Neutrophil (primary cell): ENCODE measurements at regions not wholly inside any gene's neighbourhood (a gene's known extent, or its start where the extent isn't known, plus 50 kb on each side); places are given as distances from the start of the nearest gene placed in this dataset.

ENCODE experiments used
- H3K27ac ChIP-seq: fragments of 200-600 bp; sonication (generic); 2 replicates; pipeline ENCODE4 v1.5.1; 2016; ENCODE audit warnings: mild to moderate bottlenecking, moderate library complexity
- H3K27me3 ChIP-seq: fragments of 200-600 bp; sonication (generic); 2 replicates; pipeline ENCODE4 v1.6.0; 2016; ENCODE audit warnings: mild to moderate bottlenecking
- H3K36me3 ChIP-seq: fragments of 200-600 bp; sonication (generic); 2 replicates; pipeline ENCODE4 v1.5.1; 2017
- H3K4me1 ChIP-seq, 2 experiments: fragments of 200-600 bp in 1 of 2; sonication (generic) in 1 of 2; 1 replicate in 1 of 2; 2 replicates in 1 of 2; pipeline versions ENCODE4 v1.5.1 to v1.6.1; 2013 to 2016; ENCODE audit warnings: low read depth in 1 of 2, low read length in 1 of 2, mild to moderate bottlenecking in 1 of 2, moderate library complexity in 1 of 2; ENCODE audit not compliant: control insufficient read depth in 1 of 2, insufficient read depth in 1 of 2
- H3K4me3 ChIP-seq, 2 experiments: fragments of 200-600 bp in 1 of 2; sonication (generic) in 1 of 2; 1 replicate in 1 of 2; 2 replicates in 1 of 2; pipeline ENCODE4 v1.5.1; 2013 to 2016; ENCODE audit warnings: low read depth in 1 of 2, low read length in 1 of 2, mild to moderate bottlenecking in 1 of 2, moderate library complexity in 1 of 2
- H3K9me3 ChIP-seq: fragments of 200-600 bp; sonication (generic); 2 replicates; pipeline ENCODE4 v1.5.1; 2016
- TF ChIP-seq, protein P1 (sequence below): fragments of 200-600 bp; sonication (generic); IDR thresholded peaks from 2 replicates; pipeline ENCODE4 v1.5.1; 2016; ENCODE audit warnings: antibody characterized with exemption

DNA sequence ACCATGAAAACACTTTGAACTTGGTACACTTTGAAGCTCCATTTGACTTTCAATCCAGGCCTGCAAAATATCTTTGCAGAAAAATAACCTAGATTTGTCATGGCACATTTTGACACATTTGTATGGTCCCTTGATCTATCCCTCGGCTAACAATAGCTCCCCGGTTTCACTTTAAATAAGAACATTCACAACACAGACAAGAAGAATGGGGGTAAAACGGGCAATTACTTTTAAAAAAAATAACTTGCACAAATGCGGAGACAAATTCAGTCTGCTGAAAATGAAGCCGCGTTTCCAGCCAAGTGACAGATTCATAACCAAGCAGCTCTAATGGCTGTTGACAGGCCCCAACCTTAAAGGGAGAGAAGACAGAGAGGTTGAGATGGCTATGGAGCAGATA lies 218.2 kb downstream of the NPHP4 start:
- Histone ChIP-seq H3K4me3 (no peak overlapping the region), H3K4me1 (no peaks in the 10 kb centered on the region), H3K36me3 (no peaks in the 10 kb centered on the region), H3K27me3 (peaks cover 8% of the 10 kb centered on the region), H3K27ac (no peak overlapping the region), H3K9me3 (no peaks in the 10 kb centered on the region)
- TF ChIP-seq, protein P1, sequence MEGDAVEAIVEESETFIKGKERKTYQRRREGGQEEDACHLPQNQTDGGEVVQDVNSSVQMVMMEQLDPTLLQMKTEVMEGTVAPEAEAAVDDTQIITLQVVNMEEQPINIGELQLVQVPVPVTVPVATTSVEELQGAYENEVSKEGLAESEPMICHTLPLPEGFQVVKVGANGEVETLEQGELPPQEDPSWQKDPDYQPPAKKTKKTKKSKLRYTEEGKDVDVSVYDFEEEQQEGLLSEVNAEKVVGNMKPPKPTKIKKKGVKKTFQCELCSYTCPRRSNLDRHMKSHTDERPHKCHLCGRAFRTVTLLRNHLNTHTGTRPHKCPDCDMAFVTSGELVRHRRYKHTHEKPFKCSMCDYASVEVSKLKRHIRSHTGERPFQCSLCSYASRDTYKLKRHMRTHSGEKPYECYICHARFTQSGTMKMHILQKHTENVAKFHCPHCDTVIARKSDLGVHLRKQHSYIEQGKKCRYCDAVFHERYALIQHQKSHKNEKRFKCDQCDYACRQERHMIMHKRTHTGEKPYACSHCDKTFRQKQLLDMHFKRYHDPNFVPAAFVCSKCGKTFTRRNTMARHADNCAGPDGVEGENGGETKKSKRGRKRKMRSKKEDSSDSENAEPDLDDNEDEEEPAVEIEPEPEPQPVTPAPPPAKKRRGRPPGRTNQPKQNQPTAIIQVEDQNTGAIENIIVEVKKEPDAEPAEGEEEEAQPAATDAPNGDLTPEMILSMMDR, result no peak

DNA sequence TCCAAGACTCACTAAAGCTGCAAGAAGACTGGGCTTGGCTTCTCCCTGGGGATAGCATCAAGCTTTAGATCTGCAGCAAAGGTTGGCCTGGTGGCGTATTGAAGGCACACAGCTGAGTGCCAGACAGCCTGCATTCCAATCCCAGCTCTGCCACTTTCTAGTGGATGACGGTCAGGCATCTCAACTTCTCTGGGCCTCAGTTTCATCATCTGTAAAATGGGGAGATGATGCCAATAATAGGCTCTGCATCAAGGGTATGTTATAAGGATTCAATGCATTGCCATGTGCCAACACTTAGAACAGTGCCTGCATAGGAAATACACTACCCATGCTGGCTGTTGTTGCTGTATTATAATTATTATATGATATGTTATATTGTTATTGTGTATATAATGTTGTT lies 220.4 kb downstream of the NPHP4 start:
- no peaks in the 10 kb centered on the region for H3K9me3 ChIP-seq

DNA sequence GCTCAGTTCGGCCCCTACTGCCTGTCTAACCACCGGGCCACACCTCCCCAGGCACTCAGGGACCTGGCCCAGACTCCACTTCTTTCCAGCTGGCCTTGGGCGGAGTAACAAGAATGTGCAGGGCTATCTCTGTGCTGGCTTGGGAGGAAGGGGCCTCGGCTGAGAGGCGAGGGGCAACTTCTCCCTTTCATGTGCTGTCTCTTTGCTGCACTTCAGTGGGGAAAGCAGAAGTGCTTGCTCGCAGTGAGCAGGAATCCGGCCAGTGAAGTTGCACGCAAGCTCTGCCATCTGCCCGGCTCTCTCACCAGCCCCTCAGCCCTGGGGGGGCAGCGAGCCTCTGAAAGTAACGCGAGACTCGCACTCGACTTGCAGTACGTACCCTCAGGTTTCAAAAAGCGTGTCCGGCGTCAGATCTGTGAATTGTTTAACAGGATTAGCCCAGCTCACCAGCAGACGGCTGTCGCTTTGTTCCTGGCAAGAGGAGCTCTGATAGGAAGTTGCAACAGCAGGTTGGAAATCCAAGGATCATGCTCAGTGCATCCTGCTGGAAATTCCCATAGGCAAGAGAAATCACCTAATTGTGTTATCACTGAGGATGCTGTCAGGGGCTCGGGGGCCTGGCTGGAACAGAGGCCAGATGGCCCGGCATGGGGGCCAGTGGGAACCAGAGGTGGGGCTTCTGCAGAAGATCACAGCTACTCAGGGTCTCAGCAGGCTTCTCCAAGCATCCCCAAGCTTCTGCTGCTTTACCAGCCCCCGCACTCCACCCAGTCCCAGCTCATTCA lies 221.1 kb downstream of the NPHP4 start:
- Histone ChIP-seq H3K4me3 (no peak overlapping the region), H3K27ac (no peak overlapping the region), H3K4me1 (no peaks in the 10 kb centered on the region), H3K9me3 (no peaks in the 10 kb centered on the region), H3K27me3 (peaks cover 14% of the 10 kb centered on the region), H3K36me3 (no peaks in the 10 kb centered on the region)
- TF ChIP-seq, protein P1, result no peak

More for the DNA sequence above, 220.4 kb downstream of the NPHP4 start:
- Histone ChIP-seq H3K27me3 (peaks cover 8% of the 10 kb centered on the region), H3K36me3 (no peaks in the 10 kb centered on the region), H3K27ac (no peak overlapping the region), H3K4me1 (no peaks in the 10 kb centered on the region), H3K4me3 (no peak overlapping the region)
- TF ChIP-seq, protein P1, result no peak

DNA sequence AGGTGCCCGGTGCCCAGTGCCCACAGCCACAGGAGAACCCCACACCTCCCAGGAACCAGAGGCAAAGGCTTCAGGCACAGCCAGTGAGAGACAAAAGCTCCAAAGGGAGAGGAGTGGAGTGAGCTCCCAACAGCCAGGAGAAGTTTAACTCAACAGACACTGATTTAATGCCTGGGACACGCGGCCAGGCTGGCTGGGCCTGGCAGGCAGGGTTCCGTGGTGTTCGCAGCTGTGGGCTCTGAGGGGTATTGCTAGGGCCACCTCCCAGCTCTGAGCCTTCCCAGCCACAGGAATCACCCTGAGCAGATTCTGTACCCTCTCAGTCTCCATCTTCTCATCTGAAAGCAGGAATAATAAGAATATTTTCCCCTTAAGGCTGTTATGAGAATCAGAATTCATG lies 222.5 kb downstream of the NPHP4 start:
- Histone ChIP-seq H3K4me1 (no peaks in the 10 kb centered on the region), H3K36me3 (no peaks in the 10 kb centered on the region), H3K27ac (no peak overlapping the region), H3K9me3 (no peaks in the 10 kb centered on the region), H3K4me3 (no peak overlapping the region), H3K27me3 (peaks cover 25% of the 10 kb centered on the region)
- TF ChIP-seq, protein P1, result no peak

DNA sequence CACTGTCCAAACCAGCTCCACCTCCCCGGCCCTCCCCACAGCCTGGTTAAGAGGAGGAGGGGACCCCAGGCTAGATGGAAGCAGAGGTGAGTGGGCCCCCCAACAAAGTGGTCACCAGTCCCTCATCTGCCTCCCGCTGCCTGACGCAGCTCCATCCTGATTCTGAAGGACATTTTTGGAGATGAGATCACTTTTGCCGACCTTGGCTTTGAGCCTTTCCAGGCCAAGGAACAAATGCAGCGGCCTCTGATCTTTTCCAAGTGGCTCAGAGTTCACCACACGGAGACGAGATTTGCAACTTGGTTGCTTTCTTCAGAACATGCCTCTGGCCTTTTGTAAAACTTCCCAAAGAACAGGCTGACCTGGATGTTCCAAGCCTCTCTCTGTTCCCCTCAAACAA lies 223.1 kb downstream of the NPHP4 start:
- H3K4me1 ChIP-seq, result no peaks in the 10 kb centered on the region
- no peaks in the 10 kb centered on the region for H3K36me3 ChIP-seq
- no peak overlapping the region for H3K4me3 ChIP-seq
- H3K9me3 ChIP-seq, result no peaks in the 10 kb centered on the region
- H3K27me3 ChIP-seq, result peaks cover 30% of the 10 kb centered on the region
- H3K27ac ChIP-seq, result no peak overlapping the region
- TF ChIP-seq, protein P1, result no peak
